CD4-positive, alpha-beta T cell treated with Interleukin-4 for 4 hours (primary cell): ENCODE measurements at regions not wholly inside any gene's neighbourhood (a gene's known extent, or its start where the extent isn't known, plus 50 kb on each side); places are given as distances from the start of the nearest gene placed in this dataset.

ENCODE experiments used
- DNase-seq: peaks from one replicate; pipeline ENCODE4 v3.0.0-alpha.2; 2020

DNA sequence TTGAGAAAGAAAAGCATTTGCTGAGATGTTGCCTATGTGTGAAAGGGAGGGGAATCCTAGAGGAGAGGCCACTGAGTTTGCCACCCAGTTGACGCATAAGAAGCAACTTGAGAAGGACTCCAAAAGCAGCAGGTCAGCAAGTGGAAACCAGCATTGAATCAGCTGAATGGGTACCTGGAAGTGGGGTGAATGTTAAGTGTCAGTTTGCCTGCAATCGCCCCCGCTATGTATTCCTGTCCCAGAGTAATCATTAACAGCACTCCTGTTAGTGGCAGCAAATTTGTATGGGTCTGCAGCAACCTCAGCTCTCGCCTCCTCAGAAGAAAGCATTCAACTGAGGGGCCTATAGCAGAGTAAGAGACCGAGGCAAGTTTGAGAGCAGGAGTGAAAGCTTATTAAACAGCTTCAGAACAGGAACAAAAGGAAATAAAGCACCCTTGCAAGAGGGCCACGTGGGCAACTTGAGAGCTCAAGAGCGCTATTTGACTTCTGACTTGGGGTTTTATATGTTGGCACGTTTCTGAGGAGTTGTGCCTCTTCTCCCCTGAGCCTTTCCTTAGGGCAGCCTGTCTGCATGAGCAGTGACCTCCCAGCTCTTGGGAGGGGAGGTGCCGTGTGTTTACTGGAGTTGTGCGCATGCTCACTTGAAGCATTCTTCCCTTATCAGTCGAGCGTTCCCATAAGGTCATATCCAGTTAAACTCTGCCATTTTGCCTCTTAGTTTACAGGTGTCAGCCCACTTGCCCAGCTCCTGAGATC, 122.6 kb upstream of the PHACTR1 start:
- no peak for DNase-seq

DNA sequence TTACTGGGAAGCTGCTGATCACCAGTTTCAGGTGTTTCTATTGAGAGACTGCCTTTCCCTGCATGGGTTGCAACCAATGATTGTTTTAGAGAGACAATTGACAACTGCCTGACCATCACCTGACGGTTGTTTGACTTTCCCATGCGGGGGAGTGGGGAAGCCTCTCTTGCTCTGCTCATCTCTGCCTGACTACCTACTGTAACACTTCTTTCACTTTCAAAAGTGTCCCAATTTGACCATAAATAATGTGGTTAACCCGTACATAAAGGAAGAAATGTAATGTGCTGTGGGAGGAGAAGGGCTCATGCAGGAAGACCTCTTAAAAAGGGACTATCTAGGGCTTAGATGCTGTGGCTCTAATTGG, 122.1 kb upstream of the PHACTR1 start:
- no peak for DNase-seq

DNA sequence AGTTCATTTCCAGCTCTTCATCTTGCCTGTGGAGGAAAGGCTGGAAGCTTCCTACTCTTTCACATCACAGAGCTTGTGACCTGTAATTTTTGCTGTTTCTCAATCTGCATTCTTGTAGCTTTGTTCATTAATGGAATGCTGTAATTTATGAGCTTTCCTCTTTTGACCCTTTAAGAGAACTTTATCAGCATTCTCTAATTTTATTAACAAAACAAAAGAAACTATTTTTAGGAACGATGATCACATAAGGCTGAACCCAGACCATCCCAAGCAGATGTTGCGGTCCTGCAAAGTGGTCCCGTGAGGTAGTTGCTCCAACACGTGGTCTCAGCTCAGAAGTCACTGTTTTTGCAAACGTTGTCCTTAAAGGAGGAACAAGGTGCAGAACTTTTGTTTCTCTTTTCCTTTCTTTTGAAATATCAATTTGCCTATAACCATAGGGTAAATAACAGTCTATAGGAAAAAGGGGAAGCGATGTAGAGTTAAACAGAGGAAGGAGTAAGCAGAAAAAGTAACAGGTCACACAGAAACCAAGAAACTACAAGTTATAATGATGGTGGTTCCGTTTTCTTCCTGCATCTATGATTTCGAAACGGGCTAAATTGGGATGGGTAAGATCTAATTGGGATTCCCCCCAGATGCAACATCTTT, 121.3 kb upstream of the PHACTR1 start:
- peak; percentile 5 for DNase-seq

DNA sequence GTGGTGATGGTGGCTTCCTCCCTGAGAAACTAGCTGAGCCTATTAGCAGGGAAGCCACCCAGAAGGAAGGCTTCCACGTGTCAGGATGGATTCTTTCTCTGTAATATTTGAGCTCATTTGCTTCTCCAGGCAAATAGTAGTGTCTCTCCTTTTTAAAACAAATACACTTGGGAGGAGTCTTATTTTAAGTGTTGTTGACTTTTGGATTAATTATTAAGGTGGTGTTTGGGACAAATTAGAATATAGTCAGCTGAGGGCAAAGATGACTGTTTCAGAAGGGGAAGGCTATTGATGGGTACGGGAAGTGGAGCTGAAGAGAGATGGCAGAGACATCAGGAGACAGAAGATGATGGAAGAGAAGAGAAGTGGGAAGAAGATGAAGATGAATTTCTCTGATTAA, 119.8 kb upstream of the PHACTR1 start:
- DNase-seq, result no peak

DNA sequence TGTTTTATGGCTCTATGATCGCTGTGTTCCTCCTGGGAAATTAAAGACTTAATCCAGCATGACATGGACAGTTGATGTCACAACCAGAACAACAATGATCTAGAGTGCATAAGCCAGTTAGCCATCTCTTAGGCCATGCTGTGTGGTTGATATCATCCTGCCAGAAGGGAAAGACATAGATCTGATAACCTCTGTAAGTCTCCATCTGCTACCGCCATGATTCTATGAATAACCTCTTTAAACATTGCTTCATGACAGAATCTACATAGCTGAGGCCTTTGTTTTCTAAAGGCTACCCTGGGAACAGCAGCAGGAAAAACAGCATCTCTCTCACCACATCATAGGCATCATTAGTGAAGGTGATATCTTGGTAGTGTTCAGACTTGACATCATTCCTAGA, 117.6 kb upstream of the PHACTR1 start:
- no peak for DNase-seq

DNA sequence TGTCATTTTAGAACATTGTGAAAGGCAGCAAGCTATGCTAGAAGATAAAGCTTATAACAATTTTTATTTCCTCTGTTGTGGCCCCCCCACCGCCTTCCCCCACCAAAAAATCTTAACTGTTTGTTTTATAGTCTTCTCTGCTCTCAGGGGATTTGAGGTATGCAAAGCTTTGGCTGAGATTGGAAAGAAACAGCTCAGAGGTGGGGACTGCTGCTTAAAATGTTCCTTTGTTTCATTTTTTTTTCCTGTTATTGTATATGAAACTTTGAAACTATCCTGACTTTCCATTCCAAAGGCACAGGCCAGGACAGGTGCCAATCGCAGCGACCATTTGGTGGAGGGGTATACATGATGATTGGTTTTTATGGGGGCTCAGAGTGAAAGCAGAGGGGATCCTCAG, 114.7 kb upstream of the PHACTR1 start:
- no peak for DNase-seq

DNA sequence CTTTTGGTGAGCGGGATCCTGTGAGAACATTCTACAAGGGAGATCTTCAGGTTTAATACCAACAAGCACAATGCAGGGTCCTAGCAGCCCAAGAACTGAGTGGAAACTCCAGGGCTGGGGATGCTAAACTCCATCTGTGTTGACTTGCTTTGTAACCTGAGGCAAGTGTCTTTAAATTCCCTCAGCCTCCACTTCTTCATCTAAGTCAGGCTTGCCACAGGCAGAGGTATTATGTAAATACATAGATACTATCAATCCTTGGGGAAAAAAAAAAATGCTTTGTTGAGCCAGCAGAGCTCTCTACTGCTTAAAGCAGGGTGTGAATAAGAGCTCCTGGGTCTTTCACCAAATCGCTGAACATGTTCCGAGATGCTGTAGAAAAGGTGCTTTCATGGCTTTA, 114.2 kb upstream of the PHACTR1 start:
- no peak for DNase-seq

DNA sequence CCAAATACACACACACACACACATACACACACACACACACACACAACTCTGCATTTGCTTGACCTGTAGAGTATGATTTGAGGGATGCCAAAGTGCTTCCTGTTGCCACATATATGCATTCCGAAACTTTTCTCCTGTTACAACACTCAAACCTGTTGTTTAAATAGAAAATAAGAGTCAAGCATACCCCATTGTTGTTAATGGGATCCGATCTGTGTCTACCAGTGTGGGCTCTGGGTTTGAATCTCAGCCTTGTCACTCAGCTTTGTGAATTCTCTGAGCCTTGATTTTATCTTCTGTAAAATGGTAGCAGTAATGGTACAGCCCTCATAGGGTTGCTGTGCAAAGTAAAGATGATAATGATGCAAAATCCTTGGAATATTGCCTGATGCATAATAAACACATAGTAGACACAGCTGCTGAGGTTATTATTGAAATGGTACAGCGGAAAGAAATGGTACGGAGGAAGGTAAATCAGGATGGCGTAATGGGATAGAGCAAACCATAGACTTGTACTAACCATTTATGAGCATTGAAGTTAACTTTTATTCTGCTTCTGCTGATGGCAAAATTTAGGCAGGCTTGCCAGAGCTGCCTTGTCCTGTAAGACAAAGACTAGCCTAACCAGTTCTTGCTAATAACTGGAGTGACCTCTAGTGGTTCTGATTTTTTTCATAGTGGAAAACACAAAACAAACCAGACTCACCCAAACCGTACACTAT, 113.5 kb upstream of the PHACTR1 start:
- DNase-seq, result no peak

DNA sequence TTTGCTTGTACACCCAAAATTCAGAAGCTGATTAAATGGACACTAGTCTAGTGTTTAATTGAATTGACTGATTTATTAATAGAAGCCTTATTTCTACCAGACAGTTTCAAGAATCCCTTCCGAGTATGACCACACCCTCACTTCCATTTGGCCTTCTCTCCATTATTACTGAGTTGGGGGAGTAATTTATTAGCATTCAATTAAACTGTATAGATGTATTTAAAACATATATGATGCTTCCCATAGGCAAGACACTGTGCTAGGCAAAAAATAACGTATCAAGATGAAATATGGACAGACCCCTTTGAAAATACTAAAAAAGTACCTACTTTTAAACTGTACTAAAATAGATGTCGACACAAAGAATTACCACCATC, 112.9 kb upstream of the PHACTR1 start:
- no peak for DNase-seq

DNA sequence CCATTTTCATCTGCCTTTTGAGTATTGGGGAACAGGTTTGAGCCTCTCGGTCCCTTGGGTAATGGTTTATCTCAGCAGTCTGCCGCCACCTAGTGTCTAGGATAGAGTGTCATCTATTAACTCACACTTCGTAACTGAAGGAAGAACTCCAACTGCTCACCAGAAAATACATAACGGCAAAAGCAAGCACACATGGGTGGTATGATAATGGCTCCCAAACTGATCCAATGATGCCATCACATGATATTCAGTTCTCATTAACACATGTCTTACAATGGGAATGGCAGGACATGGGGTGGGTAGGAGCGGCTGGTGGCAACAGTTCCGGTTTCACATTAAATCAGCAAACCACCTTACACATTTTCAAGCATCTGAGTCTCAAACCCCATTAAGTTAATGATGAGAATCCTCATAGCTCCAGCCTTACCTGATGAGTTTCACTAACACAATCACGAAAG, 110.7 kb upstream of the PHACTR1 start:
- peak; percentile 40 for DNase-seq

DNA sequence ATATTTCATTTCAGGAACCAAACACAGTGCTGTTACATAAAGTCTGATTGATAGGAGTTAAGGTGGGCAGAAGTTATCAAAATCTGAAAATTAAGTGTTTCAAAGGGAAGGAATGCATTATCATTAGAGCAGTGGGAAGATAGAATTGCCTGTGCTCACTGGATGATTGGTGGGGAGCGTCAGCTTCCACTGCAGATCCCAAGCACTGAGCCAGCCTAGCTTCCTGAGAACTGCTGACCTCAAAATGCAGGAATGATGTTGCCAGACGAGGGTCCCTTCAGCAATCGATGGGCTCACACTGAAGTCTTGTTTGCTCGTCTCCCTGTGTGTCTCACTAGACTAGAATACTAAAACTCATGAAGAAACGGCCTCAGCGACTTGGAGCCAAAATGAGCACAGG, 110.0 kb upstream of the PHACTR1 start:
- no peak for DNase-seq

DNA sequence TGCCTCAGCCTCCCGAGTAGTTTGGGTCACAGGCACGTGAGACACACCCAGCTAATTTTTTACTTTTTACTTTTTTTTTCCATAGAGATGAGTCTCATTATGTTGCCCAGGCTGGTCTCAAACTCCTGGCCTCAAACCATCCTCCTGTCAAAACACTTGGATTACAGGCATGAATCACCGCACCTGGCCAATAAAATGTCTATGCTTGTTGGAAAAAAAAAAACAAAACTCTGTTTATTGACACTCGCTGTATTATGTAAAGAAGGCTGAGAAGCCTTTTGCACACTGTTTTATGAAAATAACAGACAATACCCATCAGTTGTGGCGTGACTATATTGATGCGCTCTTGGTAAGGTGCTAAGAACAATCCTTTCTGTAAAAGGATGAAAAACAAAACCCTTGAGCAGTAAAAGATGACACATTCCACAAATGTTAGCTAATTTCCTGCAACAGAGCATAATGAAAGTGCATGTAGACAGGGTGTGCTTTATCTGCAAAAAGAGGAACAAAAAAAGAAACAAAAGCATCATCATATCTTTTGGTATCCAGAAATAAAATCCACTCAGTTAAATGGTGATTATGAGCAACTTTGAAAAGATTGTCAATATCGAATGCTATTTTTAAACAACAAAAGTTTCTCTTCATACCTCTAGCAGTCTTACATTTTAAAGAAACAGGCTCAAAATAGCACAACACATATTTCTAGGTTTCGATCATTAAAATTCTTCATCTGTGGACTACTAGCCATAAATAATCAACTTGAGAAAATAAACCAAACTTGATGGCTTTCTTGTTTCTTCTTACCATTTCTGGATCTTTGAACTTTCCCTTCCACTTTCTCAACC, 108.3 kb upstream of the PHACTR1 start:
- DNase-seq, result no peak

DNA sequence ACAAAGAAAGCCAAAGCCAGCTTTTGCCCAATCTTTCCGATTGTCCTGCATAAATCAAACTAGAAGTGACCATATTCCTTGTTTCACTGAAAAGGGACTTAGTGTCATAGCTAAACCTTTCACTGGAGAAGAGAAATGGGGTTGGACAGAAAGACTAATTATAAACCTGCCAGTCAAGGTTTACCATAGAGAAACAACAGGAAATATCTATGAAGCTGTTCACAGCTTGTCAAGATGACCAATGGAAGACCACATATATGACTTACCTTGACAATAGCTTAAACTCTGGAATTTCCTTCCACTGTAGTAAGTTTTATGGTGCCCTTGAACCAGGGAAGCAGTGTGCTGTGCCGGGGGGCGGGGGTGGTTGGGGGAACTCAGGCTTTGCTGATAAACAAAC, 107.7 kb upstream of the PHACTR1 start:
- DNase-seq, result no peak

DNA sequence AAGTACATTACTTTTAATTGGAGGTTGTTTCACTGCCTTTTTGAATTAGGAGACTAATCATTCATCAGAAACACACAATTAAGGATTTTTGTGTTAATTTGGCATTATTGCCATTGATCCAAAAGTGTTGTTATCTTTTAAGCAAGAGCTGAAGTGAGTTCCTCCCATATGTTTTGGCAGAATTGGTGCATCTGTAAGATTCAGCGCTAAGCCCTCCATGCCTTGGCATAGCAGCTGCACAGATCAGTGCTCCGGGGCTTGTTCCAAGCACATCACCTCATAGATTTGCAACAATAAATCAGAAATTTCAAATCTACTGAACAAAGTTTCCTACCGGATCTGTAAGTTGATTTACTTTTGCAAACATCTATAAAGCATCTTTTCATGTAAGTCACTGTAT, 106.8 kb upstream of the PHACTR1 start:
- no peak for DNase-seq

DNA sequence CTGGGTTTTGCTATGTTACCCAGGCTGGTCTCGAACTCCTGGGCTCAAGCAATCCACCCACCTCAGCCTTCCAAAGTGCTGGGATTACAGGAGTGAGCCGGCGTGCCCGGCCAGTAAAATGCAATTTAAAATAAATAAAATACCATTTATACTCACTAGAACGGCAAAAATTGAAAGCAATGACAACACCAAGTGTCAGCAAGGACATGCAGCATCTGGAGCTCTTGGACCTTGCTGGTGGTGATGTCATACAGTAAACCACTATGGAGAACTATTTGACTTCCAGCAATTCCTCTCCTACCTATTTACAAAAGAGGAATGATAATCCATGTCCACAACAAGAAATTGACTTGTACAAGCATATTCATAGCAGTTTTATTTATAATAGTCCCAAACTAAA, 105.7 kb upstream of the PHACTR1 start:
- no peak for DNase-seq

DNA sequence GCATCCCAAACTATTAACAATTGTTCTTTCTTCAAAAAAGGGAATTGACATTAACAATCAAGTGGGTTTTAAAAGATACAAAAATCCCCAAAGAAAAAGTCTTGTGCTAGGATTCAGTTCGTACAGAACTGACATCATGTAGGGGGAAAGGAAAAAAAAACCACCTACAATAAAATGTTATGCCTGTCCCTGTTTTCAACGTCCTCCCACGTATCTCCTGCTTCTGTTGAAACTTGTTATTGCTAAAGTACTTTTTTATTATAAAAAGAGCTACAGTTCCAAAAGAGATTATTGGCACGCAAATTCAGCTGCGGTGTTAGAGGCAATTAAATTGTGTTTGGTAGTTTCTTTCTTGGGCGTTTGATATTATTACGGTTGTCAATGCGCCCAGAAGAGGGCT, 102.8 kb upstream of the PHACTR1 start:
- DNase-seq, result no peak

DNA sequence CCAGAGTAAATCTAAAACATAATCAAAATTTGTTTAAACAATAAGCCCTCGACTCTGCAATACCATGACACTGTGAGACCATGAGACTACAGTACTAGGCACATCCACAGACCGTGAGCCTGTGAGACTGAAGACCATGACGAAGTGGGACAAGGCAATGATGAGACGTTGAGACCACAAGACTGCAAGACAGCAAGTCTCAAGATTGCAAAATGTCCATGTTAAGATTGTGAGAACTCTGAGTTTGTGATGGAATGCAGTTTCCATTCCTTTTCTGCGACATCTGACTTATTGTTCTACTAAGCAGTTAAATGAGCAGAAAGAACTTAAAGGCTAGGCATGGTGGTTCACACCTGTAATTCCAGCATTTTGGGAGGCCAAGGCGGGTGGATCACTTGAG, 102.1 kb upstream of the PHACTR1 start:
- DNase-seq, result no peak

DNA sequence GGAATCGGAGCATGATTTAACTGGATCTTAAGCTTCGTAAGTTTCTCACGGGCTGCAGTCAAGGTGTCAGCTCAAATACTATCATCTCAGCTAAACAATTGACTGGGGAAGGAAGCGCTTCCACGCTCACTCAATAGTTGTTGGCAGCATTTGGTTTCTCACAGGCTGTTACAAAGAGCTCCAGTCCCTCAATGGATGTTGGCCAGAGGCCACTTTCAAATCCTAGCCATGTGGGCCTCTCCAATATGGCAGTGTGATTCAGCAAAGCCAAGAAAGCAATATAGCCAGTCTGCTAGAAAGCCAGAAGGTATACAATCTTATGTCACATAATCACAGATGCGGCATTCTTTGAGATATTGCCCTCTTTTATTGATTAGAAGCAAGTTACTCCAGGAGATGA, 98.3 kb upstream of the PHACTR1 start:
- no peak for DNase-seq

DNA sequence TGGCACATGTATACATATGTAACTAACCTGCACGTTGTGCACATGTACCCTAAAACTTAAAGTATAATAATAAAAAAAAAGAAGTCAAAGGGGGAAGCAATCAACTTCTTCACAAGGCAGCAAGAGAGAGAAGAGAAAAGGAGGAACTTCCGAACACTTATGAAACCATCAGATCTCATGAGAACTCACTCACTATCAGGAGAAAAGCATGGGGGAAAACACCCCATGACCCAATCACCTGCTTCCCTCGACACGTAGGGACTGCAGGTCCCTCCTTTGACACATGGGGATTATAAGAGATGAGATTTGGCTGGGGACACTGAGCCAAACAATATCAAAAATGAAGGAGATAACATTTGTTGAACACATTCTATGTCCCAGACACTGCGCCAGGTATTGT, 94.8 kb upstream of the PHACTR1 start:
- no peak for DNase-seq

DNA sequence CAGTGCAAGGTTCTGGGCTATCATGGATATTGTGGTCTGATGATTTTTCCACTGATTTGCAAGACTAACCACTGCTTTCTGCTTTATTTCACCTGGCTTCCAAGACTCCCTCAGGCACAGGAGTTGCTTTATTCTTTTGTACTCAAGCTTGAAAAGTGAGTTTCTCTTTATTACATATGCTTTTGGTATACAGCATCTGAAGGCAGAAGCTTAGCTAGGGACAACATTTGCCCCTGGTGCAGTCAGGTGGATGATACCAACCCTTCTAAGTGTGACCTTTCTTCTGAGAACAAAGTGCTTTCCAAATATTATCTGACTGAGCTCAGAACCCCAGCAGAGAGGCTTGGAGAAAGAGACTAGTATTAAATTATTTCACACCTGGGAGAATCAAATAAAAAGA, 94.0 kb upstream of the PHACTR1 start:
- DNase-seq, result no peak

DNA sequence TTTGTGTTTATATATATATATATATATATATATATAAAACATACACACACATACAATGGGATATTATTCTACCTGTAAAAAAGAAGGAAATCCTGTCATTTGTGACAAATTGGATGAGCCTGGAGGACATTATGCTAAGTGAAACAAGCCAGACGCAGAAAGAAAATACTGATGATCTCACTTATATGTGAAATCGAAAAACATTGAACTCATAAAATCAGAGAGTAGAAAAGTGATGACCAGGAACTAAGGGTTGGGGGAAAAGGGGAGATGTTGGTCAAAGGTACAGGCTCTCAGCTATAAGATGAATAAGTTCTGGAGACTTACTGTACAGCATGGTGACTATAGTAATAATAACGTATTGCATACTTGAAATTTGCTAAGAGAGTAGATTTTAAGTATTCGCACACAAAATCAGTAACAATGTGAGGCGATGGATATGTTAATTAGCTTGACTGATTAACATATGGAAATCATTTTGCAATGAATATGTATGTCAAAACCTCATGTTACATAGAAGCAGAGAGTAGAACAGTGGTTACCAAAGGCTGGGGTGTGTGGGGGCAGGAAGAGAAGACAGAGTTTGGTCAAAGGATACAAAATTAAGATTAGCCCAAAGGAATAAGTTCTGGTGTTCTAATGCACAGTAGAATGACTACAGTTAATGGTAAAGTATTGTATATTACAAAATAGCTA, 92.3 kb upstream of the PHACTR1 start:
- no peak for DNase-seq

DNA sequence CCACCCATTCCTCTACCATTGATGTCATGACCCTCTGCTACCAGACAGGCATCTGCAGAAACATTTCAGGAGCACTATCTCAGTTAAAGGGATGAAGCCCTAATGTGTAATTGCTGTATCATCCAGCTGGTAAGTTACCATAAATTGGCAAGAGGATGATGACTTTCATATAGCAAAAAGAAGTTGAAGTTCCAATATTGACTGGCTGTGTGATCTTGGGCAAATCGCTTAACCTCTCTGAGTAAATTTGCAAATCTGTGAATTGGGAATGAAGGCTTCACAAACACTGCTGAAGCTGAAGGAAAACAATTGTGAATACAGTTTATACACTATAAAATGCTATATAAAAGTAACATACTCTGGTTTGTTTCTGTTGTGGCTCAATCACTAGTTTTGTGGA, 89.5 kb upstream of the PHACTR1 start:
- DNase-seq, result no peak

DNA sequence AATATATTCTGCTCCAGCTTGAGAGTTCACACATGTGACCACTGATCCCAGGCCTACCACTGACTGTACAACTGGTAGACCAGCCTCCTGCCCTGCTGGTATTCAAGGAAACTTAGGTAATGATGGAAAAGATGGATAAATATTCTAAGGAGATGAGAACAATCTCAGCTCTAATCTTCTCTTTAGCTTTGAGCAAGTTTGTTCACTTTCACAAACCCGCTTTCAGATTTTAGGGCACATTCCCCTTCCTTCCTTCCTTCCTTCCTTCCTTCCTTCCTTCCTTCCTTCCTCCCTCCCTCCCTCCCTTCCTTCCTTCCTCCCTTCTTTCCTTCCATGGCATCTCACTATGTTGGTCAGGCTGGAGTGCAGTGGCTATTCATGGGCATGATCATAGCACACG, 88.2 kb upstream of the PHACTR1 start:
- no peak for DNase-seq
